SIG-M5 treated with dmso at 0.1 percent for 504 hours (cell line): ENCODE measurements at regions not wholly inside any gene's neighbourhood (a gene's known extent, or its start where the extent isn't known, plus 50 kb on each side); places are given as distances from the start of the nearest gene placed in this dataset.
"Not testable (repeated sequence)": the region's sequence is repeated elsewhere in the genome, so short reads cannot be mapped to it uniquely, and the experiment has no call there.

Source experiments
- DNase-seq: peaks from one replicate; lab custom pipeline; 2025; ENCODE audit not compliant: unreplicated experiment; lab: John Stamatoyannopoulos, UW

DNA sequence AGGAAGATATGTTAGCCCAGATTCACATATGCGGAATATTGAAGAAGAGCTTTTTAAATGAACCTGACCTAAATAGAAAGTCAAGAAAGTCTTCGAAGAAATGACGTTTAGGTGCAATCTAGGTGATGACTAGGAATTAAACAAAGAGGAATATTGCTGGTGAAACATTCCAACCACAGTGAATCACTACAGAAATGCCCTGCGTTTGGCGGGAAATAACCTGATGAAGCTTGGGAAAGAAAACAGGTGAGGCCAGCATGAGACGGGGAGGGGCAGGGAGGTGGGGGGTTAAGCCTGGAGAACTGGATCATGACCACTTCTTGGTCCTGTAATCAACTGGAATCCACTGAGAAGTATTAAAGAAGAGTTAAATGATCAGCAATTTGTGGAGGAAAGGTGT, 299.4 kb upstream of the VSTM2A start:
- no peak for DNase-seq

DNA sequence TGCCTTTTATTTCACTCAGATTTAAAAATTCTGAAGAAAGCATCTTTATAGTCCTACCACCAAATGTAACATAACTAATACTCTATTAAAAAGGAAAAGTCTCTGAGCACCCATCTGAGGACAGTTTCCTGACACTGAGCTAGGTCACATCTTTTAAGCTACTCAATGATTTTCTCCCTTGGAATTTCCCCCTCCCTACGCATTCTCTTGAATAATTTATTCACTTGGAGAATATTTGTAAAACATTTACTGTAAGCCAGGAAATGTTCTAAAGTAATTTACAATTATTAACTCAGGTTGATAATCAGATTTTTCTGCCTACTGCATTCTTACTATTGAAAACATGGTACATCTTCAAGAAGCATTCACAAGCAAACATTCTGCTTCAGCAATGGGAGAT, 297.2 kb upstream of the VSTM2A start:
- no peak for DNase-seq

DNA sequence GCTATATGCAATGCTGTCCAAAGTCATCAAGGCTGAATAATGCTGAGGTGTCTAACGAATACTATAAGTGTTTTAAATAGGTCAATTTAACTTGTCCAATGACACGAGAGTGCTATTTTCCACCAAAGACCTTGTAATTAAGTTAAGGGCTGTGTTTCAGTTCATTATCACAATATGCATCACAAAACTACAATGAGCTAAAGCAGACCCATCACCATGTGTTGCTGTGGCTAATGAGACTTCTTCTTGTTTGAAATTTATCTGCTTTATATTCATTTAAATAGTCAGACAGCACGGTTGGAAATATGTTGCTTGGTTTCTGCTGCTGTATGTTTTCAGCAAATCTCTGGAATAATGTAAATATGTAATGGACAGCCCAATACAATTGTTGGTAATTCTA, 292.5 kb upstream of the VSTM2A start:
- no peak for DNase-seq

GRCh38 chr7:54252256-54253035, 289.7 kb upstream of the VSTM2A start:
- no peak for DNase-seq

- no peak for DNase-seq
Observed at GRCh38 chr7:54253036-54253373, 289.2 kb upstream of the VSTM2A start.

DNA sequence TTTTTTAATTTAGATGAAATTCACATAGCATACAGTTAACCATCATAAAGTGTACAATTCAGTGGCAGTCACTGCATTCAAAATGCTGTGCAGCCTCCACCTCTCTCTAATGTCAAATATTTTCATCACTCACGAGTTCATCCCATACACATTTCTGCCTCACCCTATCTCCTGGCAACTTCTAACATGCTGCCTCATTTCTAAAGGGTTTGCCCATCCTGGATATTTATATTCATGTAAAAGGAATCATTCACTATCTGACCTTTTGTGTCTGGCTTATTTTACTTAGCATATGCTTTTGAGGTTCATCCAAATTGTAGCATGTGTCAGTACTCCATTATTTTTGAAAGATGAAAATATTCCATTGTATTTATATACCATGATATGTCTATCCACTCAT, 286.9 kb upstream of the VSTM2A start:
- DNase-seq = no peak

- DNase-seq = no peak
Observed at GRCh38 chr7:54259185-54259584, 283.0 kb upstream of the VSTM2A start.

GRCh38 chr7:54260941-54261371, 281.2 kb upstream of the VSTM2A start:
- DNase-seq = no peak

- no peak for DNase-seq
Observed at GRCh38 chr7:54278847-54279246, 263.3 kb upstream of the VSTM2A start.

GRCh38 chr7:54292171-54292925, 249.8 kb upstream of the VSTM2A start:
- no peak for DNase-seq

- DNase-seq = no peak
Observed at GRCh38 chr7:54299426-54299825, 242.7 kb upstream of the VSTM2A start.

DNA sequence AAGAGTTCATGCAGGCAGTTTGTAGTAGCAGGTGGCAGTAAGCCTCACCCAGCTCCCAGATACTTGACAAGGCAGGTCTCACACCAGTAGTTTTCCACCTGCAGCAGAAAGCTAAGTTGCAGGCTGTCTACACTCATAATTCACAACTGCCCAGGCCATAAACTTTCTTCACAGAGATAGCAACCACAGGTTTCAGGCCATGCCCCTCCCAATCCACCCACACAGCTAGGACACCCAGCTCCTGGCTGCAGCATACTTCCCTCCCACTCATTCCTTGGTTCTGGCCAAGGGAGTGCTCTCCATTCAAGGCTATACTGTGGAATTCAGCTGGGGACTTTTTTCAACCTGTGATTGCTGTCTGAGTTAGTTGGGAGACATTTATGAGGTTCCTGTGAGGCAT, 226.2 kb upstream of the VSTM2A start:
- not testable (repeated sequence) for DNase-seq

- no peak for DNase-seq
Observed at GRCh38 chr7:54326592-54327167, 215.5 kb upstream of the VSTM2A start.

DNA sequence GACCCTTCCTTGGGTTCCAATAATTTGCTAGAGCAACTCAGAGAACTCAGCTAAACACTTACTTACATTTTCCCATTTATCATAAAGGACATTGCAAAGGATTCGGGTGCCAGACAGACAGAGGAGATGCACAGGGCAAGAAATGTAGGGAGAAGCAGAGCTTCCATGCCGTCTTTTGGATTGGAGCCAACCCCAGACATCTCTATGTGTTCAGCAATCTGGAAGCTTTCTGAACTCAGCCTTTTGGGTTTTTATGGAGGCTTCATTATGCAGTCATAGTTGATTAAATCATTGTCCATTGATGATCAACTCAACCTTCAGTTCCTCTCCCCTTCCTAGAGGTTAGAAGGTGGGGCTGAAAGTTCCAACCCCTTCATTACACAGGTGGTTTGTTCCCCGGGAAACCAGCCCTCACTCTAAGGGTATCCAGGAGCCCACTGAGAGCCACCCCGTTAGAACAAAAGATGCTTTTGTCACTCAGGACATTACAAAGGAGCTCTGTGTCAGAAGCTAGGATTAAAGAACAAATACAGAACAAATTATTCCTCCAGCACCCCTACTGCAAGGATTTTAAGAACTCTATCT, 211.9 kb upstream of the VSTM2A start:
- DNase-seq = no peak

DNA sequence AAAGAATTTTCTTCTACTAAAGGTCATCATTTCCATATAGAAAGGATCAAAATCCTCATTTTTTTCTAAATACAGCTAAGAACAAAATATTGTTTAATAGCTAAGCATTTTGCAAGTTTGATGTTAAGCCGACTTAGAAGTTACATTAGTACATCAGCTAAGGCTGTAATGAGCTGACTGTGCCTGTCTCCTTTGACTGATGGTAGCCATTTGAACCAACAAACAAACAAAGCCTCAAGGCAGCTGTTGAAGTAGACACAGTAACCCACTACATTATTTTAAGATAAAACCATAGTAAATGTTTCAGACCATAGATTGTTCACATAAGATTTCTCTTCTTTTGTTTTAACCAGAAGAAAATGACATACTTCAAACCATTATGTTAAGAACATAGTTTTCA, 210.9 kb upstream of the VSTM2A start:
- no peak for DNase-seq

DNA sequence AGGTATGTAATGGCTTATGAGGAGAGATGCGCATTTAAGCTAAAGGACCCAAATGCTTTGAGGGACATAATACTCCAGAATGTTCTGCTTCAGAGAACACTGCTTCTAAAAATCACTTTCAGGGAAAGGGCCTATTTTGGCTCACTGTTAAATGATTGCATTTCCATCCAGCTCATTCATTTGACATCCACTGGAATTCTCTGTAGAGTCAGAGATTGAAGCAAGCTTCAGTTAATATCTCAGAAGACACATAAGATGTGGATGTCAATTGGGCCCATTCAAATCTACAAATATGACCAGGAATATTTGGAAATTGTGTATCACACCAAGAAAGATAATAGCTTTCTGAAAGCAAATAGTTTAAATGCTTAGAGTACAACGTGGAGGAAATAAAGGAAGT, 209.9 kb upstream of the VSTM2A start:
- DNase-seq = no peak

DNA sequence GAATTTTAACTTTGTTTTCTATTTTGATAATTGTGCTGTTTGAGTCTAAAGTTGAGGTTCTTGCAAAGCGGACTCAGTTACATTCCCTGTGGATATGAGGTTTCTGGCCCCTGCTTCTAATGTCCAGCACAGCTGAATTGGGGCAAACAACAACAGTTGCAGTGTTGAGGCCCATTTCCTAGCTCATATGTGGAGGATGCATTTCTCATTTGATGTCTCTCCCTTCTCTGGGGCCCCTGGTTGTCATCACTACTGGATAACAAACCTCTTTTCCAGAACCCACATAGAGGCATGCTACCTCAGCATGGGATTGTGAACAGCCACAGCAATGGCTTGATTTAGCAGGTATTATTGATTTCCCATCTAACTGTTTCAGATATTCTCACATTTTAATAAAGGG, 208.2 kb upstream of the VSTM2A start:
- DNase-seq = no peak

- no peak for DNase-seq
Observed at GRCh38 chr7:54336800-54337199, 205.4 kb upstream of the VSTM2A start.

DNA sequence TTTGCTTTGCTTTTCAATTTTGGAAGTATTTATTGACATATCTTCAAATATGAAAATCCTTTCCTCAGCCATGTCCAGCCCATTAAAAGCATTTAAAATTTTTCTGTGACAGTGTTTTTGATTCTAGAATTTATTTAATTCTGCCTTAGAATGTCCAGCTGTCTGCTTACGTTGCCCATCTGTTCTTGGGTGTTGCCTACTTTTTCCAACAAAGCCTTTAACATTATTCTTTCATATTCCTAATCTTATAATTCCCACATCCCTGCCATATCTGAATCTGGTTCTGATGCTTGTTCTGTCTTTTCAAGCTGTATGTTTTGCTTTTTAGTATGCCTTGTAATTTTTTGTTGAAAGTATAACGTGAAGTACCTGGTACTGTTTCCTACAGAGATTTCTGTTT, 204.7 kb upstream of the VSTM2A start:
- DNase-seq = no peak

- no peak for DNase-seq
Observed at GRCh38 chr7:54338319-54338718, 203.9 kb upstream of the VSTM2A start.

- no peak for DNase-seq
Observed at GRCh38 chr7:54339073-54339472, 203.1 kb upstream of the VSTM2A start.

GRCh38 chr7:54342458-54342857, 199.7 kb upstream of the VSTM2A start:
- DNase-seq = no peak
